Neural progenitor cell (in vitro differentiated cells): ENCODE measurements at regions not wholly inside any gene's neighbourhood (a gene's known extent, or its start where the extent isn't known, plus 50 kb on each side); places are given as distances from the start of the nearest gene placed in this dataset.

Experiments
- DNase-seq: peaks from one replicate; pipeline ENCODE4 v3.0.0-alpha.2; 2016; ENCODE audit warnings: low spot score
- H2AFZ ChIP-seq: fragments of 200-600 bp; sonication (generic); replicated peaks from 2 replicates; pipeline ENCODE4 v1.6.1; 2016; ENCODE audit warnings: antibody characterized with exemption
- H3F3A ChIP-seq: fragments of 200-600 bp; sonication (generic); 2 replicates; pipeline ENCODE4 v1.6.1; 2016; ENCODE audit warnings: antibody characterized with exemption, low read depth
- H3K27ac ChIP-seq: fragments of 200-600 bp; sonication (generic); 2 replicates; pipeline ENCODE4 v1.5.1; 2016; ENCODE audit warnings: mild to moderate bottlenecking
- H3K27me3 ChIP-seq: fragments of 200-600 bp; sonication (generic); 2 replicates; pipeline ENCODE4 v1.6.1; 2016; ENCODE audit warnings: mild to moderate bottlenecking, moderate library complexity
- H3K36me3 ChIP-seq: fragments of 200-600 bp; sonication (generic); 2 replicates; pipeline ENCODE4 v1.5.1; 2016
- H3K4me1 ChIP-seq: fragments of 200-600 bp; sonication (generic); 2 replicates; pipeline ENCODE4 v1.6.1; 2016; ENCODE audit warnings: mixed run types
- H3K4me2 ChIP-seq: fragments of 200-600 bp; sonication (generic); 2 replicates; pipeline ENCODE4 v1.6.1; 2016
- H3K4me3 ChIP-seq: fragments of 200-600 bp; sonication (generic); 2 replicates; pipeline ENCODE4 v1.5.1; 2016
- H3K79me2 ChIP-seq: fragments of 200-600 bp; sonication (generic); 2 replicates; pipeline ENCODE4 v1.6.1; 2016; ENCODE audit warnings: low read depth
- H3K9ac ChIP-seq: fragments of 200-600 bp; sonication (generic); 2 replicates; pipeline ENCODE4 v1.6.1; 2016
- H3K9me3 ChIP-seq: fragments of 200-600 bp; sonication (generic); 2 replicates; pipeline ENCODE4 v1.5.1; 2016; ENCODE audit warnings: low read depth
- H4K20me1 ChIP-seq: fragments of 200-600 bp; sonication (generic); 2 replicates; pipeline ENCODE4 v1.6.1; 2016; ENCODE audit warnings: low read depth
- H3K27ac Mint-ChIP-seq: 3 replicates; pipeline ENCODE4 v1.8.0; 2021; ENCODE audit warnings: mixed read lengths
- H3K27me3 Mint-ChIP-seq: 2 replicates; pipeline ENCODE4 v1.8.0; 2022; ENCODE audit warnings: low read depth, mild to moderate bottlenecking, inconsistent platforms, moderate library complexity, mixed read lengths; ENCODE audit not compliant: insufficient read depth
- H3K36me3 Mint-ChIP-seq: 3 replicates; pipeline ENCODE4 v1.8.0; 2021; ENCODE audit warnings: mixed read lengths
- H3K4me1 Mint-ChIP-seq: 3 replicates; pipeline ENCODE4 v1.8.0; 2021; ENCODE audit warnings: mixed read lengths
- H3K4me3 Mint-ChIP-seq: 3 replicates; pipeline ENCODE4 v1.8.0; 2021; ENCODE audit warnings: mild to moderate bottlenecking, moderate library complexity, mixed read lengths
- H3K9me3 Mint-ChIP-seq: 3 replicates; pipeline ENCODE4 v1.8.0; 2020; ENCODE audit warnings: mixed read lengths
- EZH2 ChIP-seq: fragments of 200-600 bp; sonication (generic); IDR thresholded peaks from 2 replicates; pipeline ENCODE4 v1.6.1; 2017; ENCODE audit warnings: antibody characterized with exemption, mild to moderate bottlenecking, moderate library complexity
- EZH2phosphoT487 ChIP-seq: fragments of 200-600 bp; sonication (generic); IDR thresholded peaks from 2 replicates; pipeline ENCODE4 v1.6.1; 2017; ENCODE audit warnings: antibody characterized with exemption
- TF ChIP-seq, protein P1 (sequence below): fragments of 200-600 bp; sonication (generic); IDR thresholded peaks from 2 replicates; pipeline ENCODE4 v1.5.1; 2017; ENCODE audit warnings: antibody characterized with exemption, mild to moderate bottlenecking

DNA sequence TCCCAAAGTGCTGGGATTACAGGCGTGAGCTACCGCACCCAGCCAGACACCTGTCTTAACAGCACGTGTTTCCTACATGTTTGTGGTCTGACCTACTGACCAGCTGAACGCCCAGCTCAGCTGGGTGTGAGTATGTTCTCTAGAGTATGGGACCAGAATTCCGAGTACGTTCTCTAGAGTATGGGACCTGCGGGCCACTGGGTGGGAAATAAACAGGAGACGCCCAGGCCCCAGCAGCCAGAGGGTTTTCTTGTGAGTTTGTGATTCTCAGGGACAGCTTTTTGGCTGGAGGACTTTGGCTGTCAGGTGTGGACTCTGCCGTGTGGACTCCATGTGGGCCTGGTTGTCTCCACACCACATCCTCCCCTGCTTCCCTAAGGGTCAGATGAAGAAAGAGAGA lies 87.3 kb downstream of the CHRD start:
- Mint-ChIP-seq H3K4me1 (peaks cover 2% of the 10 kb centered on the region), H3K36me3 (peaks cover 3% of the 10 kb centered on the region), H3K27ac (no peak overlapping the region), H3K4me3 (no peak overlapping the region), H3K9me3 (no peaks in the 10 kb centered on the region), H3K27me3 (peaks cover 16% of the 10 kb centered on the region)
- Histone ChIP-seq H3K4me3 (no peak overlapping the region), H2AFZ (no peak overlapping the region), H3K9me3 (no peaks in the 10 kb centered on the region), H3K9ac (no peak overlapping the region), H3K4me2 (no peak overlapping the region), H3K27me3 (no peaks in the 10 kb centered on the region), H3K36me3 (no peaks in the 10 kb centered on the region), H3K27ac (no peak overlapping the region), H3F3A (peaks cover 7% of the 10 kb centered on the region), H3K79me2 (no peaks in the 10 kb centered on the region), H4K20me1 (no peaks in the 10 kb centered on the region), H3K4me1 (peaks cover 3% of the 10 kb centered on the region)
- DNase-seq, result no peak
- TF ChIP-seq, protein P1, sequence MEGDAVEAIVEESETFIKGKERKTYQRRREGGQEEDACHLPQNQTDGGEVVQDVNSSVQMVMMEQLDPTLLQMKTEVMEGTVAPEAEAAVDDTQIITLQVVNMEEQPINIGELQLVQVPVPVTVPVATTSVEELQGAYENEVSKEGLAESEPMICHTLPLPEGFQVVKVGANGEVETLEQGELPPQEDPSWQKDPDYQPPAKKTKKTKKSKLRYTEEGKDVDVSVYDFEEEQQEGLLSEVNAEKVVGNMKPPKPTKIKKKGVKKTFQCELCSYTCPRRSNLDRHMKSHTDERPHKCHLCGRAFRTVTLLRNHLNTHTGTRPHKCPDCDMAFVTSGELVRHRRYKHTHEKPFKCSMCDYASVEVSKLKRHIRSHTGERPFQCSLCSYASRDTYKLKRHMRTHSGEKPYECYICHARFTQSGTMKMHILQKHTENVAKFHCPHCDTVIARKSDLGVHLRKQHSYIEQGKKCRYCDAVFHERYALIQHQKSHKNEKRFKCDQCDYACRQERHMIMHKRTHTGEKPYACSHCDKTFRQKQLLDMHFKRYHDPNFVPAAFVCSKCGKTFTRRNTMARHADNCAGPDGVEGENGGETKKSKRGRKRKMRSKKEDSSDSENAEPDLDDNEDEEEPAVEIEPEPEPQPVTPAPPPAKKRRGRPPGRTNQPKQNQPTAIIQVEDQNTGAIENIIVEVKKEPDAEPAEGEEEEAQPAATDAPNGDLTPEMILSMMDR, result no peak
- TF ChIP-seq EZH2phosphoT487 (no peak), EZH2 (no peak)

DNA sequence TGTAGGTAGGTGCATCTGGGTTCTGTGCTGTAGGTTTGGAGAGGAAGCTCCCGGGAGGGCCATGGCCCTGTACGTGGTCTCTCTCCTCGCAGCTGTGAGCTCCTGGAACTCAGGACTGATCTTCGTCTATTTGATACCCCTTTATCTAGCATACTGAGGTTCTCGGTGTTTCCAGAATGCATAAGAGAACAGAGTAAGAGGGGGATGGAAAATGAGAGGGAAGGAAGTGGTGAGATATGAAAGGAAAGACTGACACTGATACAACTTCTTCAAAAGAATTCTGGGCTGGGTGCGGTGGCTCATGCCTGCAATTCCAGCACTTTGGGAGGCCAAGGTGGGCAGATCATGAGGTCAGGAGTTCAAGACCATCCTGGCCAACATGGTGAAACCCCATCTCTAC lies 90.7 kb downstream of the CHRD start:
- Mint-ChIP-seq H3K9me3 (no peaks in the 10 kb centered on the region), H3K4me1 (peaks cover 2% of the 10 kb centered on the region), H3K4me3 (no peak overlapping the region), H3K27me3 (peaks cover 11% of the 10 kb centered on the region), H3K27ac (no peak overlapping the region), H3K36me3 (peaks cover 3% of the 10 kb centered on the region)
- TF ChIP-seq EZH2 (no peak), EZH2phosphoT487 (no peak)
- TF ChIP-seq, protein P1, result no peak
- H3F3A ChIP-seq, result peaks cover 7% of the 10 kb centered on the region
- no peak overlapping the region for H3K27ac ChIP-seq
- H3K27me3 ChIP-seq, result peaks cover under 1% of the 10 kb centered on the region
- no peak for DNase-seq
- H4K20me1 ChIP-seq, result no peaks in the 10 kb centered on the region
- no peaks in the 10 kb centered on the region for H3K79me2 ChIP-seq
- H3K4me2 ChIP-seq, result no peak overlapping the region
- H3K9me3 ChIP-seq, result no peaks in the 10 kb centered on the region
- H3K9ac ChIP-seq, result no peak overlapping the region
- H3K4me1 ChIP-seq, result peaks cover 3% of the 10 kb centered on the region
- H2AFZ ChIP-seq, result no peak overlapping the region
- H3K36me3 ChIP-seq, result no peaks in the 10 kb centered on the region
- H3K4me3 ChIP-seq, result no peak overlapping the region

DNA sequence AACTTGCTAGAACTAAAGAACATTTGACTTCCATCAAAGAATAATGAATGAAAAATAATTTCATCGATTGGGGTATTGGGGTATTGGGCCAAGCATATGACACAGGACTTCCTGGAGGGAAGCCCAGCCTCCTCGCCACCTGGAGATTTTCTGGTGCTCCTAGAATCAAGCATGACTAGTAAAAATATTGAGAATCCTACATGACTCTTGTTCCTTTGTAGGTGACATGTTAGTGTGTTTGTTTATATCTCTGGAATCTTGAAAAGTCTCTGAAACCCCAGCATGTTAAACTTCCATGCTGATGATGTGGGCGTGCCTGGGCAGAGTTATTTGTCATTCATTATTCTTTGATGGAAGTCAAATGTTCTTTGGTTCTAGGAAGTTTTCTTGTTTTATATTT lies 90.1 kb upstream of the EPHB3 start:
- H3K9me3 Mint-ChIP-seq, result no peaks in the 10 kb centered on the region
- Histone ChIP-seq H3K4me2 (no peak overlapping the region), H3F3A (peaks cover 7% of the 10 kb centered on the region), H3K4me1 (peaks cover 3% of the 10 kb centered on the region), H3K27me3 (peaks cover 9% of the 10 kb centered on the region), H4K20me1 (no peaks in the 10 kb centered on the region), H3K9ac (no peak overlapping the region), H3K9me3 (no peaks in the 10 kb centered on the region), H3K4me3 (no peak overlapping the region), H3K79me2 (no peaks in the 10 kb centered on the region), H3K27ac (no peak overlapping the region), H2AFZ (no peak overlapping the region), H3K36me3 (no peaks in the 10 kb centered on the region)
- TF ChIP-seq EZH2, result no peak
- TF ChIP-seq, protein P1, result no peak
- H3K36me3 Mint-ChIP-seq, result peaks cover 3% of the 10 kb centered on the region
- H3K4me3 Mint-ChIP-seq, result no peak overlapping the region
- H3K27ac Mint-ChIP-seq, result no peak overlapping the region
- peaks cover 11% of the 10 kb centered on the region for H3K27me3 Mint-ChIP-seq
- no peak for DNase-seq
- H3K4me1 Mint-ChIP-seq, result peaks cover 2% of the 10 kb centered on the region
